NOMO-1 treated with DMSO at 0.1 percent for 48 hours (cell line): ENCODE measurements at regions not wholly inside any gene's neighbourhood (a gene's known extent, or its start where the extent isn't known, plus 50 kb on each side); places are given as distances from the start of the nearest gene placed in this dataset.
"Not testable (repeated sequence)": the region's sequence is repeated elsewhere in the genome, so short reads cannot be mapped to it uniquely, and the experiment has no call there.

Experiments used
- DNase-seq: peaks from one replicate; lab custom pipeline; 2025; ENCODE audit not compliant: unreplicated experiment; lab: John Stamatoyannopoulos, UW

DNA sequence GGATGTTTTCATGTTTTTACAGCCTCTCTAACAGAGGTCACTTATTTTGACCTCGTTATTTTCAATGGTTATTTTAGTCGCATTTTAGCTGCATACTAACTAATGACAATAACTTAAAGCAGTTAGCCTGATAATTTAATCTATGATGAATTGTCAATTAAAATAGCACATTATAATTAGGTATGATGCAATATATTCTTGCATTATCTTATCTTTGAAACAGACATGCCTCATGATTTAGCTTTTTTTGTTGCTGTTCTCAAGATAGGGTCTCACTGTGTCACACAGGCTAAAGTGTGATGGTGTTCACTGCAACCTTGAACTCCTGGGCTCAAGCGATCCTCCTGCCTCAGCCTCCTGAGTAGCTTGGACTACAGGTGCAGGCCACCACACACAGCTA is 126.4 kb downstream of the KBTBD2 start:
- no peak for DNase-seq

DNA sequence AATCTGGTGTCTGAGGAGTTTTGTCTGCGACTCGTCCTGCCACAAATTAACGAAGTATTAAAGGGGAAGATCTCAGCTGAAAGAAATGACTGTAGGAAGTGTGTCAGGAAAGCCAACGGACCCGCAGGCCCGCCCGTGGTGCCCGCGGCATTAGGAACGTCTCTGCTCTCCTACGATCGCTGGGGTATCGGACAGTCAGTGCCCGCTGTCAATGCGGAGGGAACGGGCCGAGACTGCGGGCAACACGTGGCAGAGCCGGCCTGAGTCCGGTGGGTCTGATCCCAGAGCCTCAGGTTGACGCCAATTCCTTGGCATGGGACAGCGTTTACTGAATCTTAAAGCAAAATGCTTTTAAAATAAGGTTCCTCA is 128.7 kb downstream of the KBTBD2 start:
- no peak for DNase-seq

DNA sequence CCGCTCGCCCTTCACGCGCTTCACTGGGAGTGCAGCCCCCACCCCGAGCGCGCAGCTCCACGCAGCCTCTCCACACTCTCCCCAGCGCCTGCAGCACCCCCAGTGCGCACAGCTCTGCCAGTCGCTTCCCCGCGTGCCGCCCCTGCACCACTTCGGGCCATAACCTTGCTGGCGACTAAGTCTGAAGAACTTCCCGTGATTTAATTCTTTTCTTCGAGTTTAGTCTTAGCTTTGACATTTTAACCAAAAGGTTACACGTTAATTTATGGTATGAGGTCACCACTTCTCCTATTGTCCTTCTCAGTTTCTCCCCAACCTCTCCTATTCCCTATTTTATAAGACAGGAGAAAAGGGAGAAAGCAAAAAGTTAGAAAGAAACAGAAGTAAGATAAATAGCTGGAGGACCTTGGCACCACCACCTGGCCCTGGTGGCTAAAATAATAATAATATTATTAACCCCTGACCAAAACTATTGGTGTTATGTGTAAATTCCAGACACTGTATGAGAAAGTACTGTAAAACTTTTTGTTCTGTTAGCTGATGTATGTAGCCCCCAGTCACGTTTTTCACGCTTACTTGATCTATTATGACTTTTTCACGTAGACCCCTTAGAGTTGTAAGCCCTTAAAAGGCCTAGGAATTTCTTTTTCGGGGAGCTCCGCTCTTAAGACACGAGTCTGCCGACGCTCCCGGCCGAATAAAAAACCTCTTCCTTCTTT is 129.2 kb downstream of the KBTBD2 start:
- not testable (repeated sequence) for DNase-seq

DNA sequence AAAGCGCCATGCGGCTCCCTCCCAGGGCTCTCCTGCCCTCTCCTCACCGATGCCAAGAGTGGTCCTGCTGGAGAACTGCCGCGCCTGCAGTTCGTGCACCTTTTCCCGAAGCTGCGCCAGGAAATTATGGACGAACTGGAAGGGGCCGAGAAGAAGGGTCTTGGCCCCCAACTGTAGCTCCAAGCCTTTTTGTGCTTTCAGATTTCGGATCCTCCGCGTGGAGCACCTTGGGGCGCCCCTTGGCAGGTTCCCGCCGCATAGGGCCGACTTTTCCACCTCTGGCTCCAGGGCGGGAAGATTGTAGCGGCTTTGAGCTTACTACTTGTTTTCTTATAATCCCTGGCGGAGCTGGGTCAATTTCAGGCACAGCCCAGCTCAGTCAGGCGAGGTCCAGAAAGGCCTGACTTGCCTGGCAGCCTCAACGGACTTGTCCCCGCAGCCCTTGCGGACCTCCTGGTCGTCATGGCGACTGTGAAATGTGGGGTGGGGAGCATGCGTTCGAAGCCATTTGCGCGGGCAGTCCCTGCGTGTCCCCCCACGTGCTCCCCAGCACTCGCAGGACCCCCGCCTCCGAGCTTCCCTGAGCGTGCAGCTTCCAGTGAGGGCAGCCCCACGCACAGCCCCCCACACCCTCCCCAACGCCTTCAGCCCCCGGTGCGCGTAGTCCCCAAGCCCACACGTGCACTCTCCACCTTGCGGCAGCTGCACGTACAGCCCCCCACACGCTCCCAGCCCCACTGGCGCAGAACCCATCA is 129.9 kb downstream of the KBTBD2 start:
- no peak for DNase-seq

DNA sequence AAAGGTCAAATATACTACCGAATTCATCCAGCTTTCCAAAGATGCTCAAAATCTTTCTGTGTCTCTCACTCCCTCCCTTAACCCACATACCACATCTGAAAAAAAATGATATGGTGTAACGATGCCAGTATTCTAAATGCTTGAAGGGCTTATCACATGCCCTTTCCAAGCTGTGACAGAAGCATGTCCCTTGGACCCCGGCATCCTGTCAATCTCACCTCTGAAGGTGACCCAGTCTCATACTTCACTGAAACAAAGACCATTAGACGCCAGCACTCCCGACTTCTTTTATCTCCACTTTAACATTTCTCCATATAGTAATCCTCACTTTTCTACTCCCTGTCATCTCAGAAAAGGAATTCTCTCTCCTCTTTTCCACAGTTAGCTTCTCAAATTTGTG is 130.8 kb downstream of the KBTBD2 start:
- DNase-seq, result not testable (repeated sequence)

DNA sequence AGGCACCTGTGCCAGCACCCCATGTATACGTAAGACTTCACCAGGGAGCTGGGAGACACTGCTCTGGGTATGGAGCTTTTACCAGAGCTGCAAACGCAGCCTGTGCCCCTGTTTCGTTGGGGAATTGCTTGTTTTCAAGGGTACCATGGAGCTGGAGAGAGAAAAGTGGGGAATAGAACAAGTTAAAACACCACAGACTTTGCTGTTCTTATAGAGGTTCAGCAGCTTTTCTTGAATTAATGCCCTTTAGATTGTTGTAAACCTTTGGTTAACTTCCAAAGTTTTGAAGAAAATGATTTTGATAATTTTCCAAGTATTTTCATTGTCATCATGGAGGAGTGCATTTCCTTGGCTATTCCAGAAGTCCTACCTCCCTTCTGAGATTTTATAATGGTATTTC is 131.7 kb downstream of the KBTBD2 start:
- DNase-seq, result not testable (repeated sequence)

GRCh38 chr7:32753872-32754271 is 137.7 kb downstream of the KBTBD2 start:
- not testable (repeated sequence) for DNase-seq

GRCh38 chr7:32748337-32748736 is 143.2 kb downstream of the KBTBD2 start:
- not testable (repeated sequence) for DNase-seq

DNA sequence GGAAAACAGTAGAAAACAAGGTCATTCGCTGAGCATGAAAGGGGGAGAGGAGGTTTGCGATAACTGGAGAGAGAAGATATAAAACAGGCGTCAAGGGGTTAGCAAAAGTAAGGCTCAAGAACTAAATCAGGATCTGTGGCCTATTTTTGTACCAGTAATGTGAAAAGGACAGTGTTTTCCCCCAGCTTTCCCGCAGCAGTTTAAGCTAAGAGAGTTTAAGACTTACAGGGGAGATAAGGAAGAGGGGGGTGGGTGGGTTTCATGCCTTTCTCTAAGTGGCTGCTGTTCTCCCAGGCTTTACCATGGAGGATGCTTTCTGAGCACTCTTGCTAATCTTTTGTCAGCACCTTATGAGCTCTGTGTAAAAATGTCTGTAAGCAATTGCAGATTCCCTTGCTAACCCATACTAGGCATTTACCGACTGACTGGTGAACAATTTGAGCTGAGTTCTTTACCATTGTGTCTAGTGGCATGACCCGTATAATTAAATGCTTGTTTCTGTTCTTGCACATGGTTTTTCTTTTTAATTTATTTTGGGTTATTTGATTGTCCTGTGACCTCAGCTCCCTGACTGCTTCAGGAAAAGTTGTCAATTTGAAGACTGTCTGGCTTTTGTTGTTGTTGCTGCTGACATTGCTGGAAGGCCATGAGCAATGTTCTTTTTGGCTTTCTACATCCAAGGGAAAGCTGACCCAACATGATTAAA is 144.0 kb downstream of the KBTBD2 start:
- not testable (repeated sequence) for DNase-seq

GRCh38 chr7:32741853-32742476 is 149.6 kb downstream of the KBTBD2 start:
- DNase-seq, result not testable (repeated sequence)

DNA sequence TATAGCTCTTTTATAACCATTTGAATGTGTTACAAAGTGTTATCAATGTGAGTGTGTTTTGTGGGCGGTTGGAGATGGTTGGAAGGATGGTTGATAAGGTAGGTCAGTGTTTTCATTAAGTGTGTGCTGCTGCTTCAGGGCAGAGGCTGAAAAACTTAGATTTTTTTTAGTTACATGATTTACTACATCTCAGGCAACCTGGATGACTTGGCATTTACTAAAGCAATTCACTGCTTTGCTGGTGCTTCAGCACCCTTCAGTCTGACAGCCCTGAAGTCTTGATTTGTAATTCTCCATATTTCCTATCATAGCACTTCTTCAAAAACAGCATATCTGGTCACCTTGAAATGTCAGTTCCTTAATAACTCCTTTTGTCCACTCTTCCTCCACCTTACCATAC is 151.8 kb downstream of the KBTBD2 start:
- not testable (repeated sequence) for DNase-seq

GRCh38 chr7:32738390-32738789 is 153.2 kb downstream of the KBTBD2 start:
- DNase-seq, result not testable (repeated sequence)

DNA sequence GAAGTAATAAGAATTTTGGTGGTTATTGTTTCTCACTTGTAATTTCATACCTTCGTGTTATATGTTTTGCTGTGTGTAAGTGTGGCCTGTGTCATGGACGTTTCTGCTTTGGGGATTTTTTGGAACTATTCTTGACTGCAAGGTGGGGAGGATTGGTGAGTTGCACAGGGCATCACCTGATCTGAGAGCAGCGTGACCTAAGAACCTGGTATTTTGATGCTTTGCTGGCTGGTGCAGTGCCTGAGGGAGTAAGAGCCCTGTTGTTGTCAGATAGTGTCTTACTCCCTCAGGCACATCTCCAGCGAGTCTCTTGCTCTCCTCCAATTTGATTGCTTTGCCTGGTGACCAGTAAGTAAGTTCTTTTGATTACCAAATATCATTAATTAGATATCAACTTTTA is 158.8 kb downstream of the KBTBD2 start:
- DNase-seq, result not testable (repeated sequence)

DNA sequence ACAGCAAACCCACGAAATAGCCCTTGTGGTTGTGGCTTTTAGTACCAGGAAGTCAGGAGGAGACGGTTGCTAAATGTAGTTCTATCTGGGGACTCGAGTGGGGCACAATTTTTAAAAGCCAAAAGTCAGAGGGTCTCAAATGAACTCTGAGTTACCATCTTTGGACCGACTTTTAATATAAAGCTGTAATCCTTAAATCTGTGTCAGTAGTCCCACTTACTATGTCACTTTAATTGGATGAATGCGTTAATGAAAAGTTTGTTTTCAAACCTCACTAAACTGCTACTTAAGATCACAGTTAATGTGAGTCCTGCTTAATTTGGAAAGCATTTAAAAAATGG is 162.3 kb downstream of the KBTBD2 start:
- DNase-seq, result peak; percentile 19

DNA sequence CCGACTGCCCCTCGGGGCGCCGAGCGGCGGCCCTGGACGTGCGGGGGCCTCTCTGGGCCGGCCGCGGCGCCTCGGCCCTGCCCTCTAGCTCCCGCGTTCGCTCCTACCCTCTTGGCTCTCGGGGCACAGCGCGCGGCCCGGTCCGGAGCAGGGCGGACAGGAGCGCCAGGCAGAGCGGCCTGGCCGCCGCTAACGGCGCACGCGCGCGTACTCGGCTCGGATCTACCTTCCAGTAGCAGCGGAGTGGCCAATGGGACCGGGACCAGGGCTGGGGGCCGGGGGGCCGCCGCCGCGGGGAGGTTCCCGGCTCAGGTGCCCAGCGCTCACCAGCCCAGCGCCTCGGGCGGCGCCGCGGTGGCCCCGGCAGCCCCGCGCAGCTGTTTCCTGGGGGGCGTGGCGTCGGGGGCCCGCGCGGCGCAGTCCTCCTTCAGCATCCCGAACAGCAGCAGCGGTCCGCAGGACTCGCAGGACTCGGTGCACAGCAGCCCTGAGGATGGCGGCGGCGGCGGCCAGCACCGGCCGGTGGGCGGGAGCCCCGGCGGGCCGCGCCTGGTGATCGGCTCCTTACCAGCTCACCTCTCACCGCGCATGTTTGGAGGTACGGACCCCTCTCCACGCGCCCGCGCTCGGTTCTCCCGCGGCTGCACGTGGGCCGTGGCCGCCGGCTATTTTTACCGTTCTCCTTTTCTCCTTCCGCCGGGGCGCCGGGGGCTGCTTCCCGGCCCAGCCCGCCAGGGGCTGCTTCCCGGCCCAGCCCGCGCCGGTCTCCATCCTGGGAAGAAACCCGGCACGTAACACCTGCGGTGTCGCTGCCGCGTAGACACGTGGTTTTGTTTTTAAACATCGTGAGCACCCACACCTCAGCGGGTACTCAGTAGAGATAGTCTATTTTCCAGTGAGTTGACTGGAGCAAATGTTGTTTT is 162.9 kb downstream of the KBTBD2 start:
- peak; percentile 32 for DNase-seq

DNA sequence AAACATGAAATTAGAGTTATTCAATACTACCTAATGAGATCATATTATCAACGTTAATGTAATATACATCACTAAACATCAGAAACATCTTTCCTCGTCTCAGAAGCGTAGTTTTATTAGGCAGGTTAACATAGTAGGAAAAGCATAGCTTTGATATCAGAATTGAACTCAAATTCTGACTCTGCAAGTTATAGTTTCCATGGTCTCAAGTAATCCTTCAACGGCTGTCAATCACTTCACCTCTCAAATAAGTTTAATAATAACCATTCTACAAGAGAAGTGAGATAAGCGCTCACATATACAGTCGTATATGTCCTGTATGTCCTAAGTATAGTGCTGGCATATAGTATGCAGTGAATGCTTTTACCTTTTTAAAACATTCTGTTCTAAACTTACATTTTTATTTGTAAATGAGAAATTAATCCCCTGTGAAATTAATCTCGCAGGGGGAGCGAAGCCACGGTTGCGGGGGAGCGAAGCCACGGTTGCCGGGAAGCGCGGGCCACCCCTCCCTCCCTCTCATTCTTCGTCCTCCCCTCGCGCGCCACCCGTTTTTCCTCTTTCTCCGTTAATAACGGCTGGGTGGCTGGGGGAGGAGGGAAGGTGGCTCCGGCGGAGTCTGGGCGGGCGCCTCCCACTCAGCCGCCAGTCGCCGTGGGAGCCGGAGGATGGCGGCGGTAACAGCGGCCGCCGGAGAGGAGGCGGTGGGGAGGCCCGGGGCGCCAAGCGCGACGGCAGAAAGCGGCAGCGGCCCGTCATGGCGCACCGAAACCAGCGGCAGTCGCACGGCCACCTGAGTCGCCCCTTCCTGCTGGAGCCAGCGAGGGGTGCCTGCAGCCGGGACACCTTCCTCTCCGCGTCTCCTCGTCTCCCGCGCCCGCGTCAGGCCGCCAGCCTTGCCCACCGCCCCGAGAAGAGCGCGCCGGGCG is 163.8 kb downstream of the KBTBD2 start:
- DNase-seq, result peak; percentile 39

- not testable (repeated sequence) for DNase-seq
These were observed 168.7 kb downstream of the KBTBD2 start for GRCh38 chr7:32722837-32723236.

DNA sequence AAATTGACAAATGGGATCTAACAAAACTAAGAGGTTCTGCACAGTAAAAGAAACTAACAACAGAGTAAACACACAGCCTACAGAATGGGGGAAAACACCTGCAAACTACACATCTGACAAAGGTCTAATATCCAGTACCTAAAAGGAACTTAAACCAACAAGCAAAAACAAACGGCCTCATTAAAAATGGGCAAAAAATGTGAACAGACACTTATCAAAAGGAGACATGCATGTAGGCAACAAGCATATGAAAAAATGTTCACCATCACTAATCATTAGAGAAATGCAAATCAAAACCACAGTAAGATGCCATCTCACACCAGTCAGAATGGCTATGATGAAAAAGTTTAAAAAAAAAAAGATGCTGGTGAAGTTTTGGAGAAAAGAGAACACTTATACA is 197.4 kb downstream of the KBTBD2 start:
- no peak for DNase-seq
